ENCODE measurements at regions not wholly inside any gene's neighbourhood (a gene's known extent, or its start where the extent isn't known, plus 50 kb on each side); places are given as distances from the start of the nearest gene placed in this dataset.

- no peak for DNase-seq
These were observed 88.4 kb upstream of the CALM2 start for GRCh38 chr2:47264686-47265085.

- no peak for DNase-seq
These were observed 87.8 kb upstream of the CALM2 start for GRCh38 chr2:47264143-47264542.

- no peak for DNase-seq
These were observed 86.3 kb upstream of the CALM2 start for GRCh38 chr2:47262657-47263056.

GRCh38 chr2:47260971-47261370 lies 84.7 kb upstream of the CALM2 start:
- no peak for DNase-seq

GRCh38 chr2:47259829-47260228 lies 83.5 kb upstream of the CALM2 start:
- no peak for DNase-seq

- no peak for DNase-seq
These were observed 81.6 kb upstream of the CALM2 start for GRCh38 chr2:47257946-47258348.

- DNase-seq: no peak
These were observed 80.2 kb upstream of the CALM2 start for GRCh38 chr2:47256416-47257087.

- DNase-seq: no peak
These were observed 79.5 kb upstream of the CALM2 start for GRCh38 chr2:47255794-47256193.

GRCh38 chr2:47254464-47254863 lies 78.2 kb upstream of the CALM2 start:
- DNase-seq: no peak

GRCh38 chr2:47253447-47253846 lies 77.1 kb upstream of the CALM2 start:
- no peak for DNase-seq

GRCh38 chr2:47251404-47251675 lies 75.0 kb upstream of the CALM2 start:
- DNase-seq: no peak

GRCh38 chr2:47250586-47251403 lies 74.5 kb upstream of the CALM2 start:
- no peak for DNase-seq

GRCh38 chr2:47249931-47250330 lies 73.6 kb upstream of the CALM2 start:
- DNase-seq: no peak

GRCh38 chr2:47249157-47249900 lies 73.0 kb upstream of the CALM2 start:
- DNase-seq: no peak

GRCh38 chr2:47243596-47244323 lies 67.4 kb upstream of the CALM2 start:
- no peak for DNase-seq

- no peak for DNase-seq
These were observed 65.4 kb upstream of the CALM2 start for GRCh38 chr2:47241715-47242114.

- DNase-seq: no peak
These were observed 63.0 kb upstream of the CALM2 start for GRCh38 chr2:47239119-47239969.

- no peak for DNase-seq
These were observed 62.3 kb upstream of the CALM2 start for GRCh38 chr2:47238638-47239037.

- DNase-seq: no peak
These were observed 61.3 kb upstream of the CALM2 start for GRCh38 chr2:47237375-47238334.

- DNase-seq: no peak
These were observed 60.3 kb upstream of the CALM2 start for GRCh38 chr2:47236503-47237215.

All from activated CD4-positive, alpha-beta T cell treated with anti-CD3 and anti-CD28 coated beads for 1 hour (primary cell).